ENCODE measurements at regions not wholly inside any gene's neighbourhood (a gene's known extent, or its start where the extent isn't known, plus 50 kb on each side); places are given as distances from the start of the nearest gene placed in this dataset.
A peak's percentile ranks its signal among the peaks of the same experiment; 100 is the strongest.

DNA sequence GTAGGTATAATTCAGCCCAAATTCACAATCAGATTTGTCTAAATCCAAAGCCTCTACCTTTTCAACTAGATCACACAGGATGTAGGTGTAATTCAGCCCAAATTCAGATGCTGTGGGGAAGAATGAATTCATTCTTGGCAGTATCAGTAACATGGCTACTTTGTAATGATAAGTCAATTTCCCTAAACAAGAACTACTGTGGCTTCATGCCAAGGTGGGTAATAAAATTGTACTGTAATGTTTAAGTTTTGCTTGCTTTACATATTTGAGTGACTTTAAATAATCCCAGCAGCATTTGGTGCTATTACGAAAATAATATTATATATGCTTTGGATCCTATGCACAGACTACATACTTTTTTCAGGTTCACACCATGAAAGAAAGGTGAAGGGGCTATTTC, 239.1 kb downstream of the HDGFL1 start:
- TF ChIP-seq, protein P1, sequence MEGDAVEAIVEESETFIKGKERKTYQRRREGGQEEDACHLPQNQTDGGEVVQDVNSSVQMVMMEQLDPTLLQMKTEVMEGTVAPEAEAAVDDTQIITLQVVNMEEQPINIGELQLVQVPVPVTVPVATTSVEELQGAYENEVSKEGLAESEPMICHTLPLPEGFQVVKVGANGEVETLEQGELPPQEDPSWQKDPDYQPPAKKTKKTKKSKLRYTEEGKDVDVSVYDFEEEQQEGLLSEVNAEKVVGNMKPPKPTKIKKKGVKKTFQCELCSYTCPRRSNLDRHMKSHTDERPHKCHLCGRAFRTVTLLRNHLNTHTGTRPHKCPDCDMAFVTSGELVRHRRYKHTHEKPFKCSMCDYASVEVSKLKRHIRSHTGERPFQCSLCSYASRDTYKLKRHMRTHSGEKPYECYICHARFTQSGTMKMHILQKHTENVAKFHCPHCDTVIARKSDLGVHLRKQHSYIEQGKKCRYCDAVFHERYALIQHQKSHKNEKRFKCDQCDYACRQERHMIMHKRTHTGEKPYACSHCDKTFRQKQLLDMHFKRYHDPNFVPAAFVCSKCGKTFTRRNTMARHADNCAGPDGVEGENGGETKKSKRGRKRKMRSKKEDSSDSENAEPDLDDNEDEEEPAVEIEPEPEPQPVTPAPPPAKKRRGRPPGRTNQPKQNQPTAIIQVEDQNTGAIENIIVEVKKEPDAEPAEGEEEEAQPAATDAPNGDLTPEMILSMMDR (IDR thresholded peaks at IDR 0.05): no peak
- Mint-ChIP-seq H3K4me3 (ENCODE audit: unreplicated experiment) (no peak overlapping the region), H3K36me3 (ENCODE audit: unreplicated experiment) (no peaks in the 10 kb centered on the region), H3K27me3 (ENCODE audit: unreplicated experiment) (no peaks in the 10 kb centered on the region), H3K9me3 (ENCODE audit: unreplicated experiment) (no peaks in the 10 kb centered on the region), H3K4me1 (ENCODE audit: unreplicated experiment) (peaks cover 11% of the 10 kb centered on the region), H3K27ac (ENCODE audit: unreplicated experiment) (no peak overlapping the region)
- no peak for DNase-seq (ENCODE audit: extremely low spot score, unreplicated experiment)

GRCh38 chr6:22809370-22809769, 240.0 kb downstream of the HDGFL1 start:
- no peak overlapping the region for H3K4me3 Mint-ChIP-seq (ENCODE audit: unreplicated experiment)
- no peak for DNase-seq (ENCODE audit: extremely low spot score, unreplicated experiment)
- no peak overlapping the region for H3K27ac Mint-ChIP-seq (ENCODE audit: unreplicated experiment)
- peaks cover 11% of the 10 kb centered on the region for H3K4me1 Mint-ChIP-seq (ENCODE audit: unreplicated experiment)
- no peaks in the 10 kb centered on the region for H3K36me3 Mint-ChIP-seq (ENCODE audit: unreplicated experiment)
- TF ChIP-seq, protein P1 (IDR thresholded peaks at IDR 0.05): no peak
- no peaks in the 10 kb centered on the region for H3K9me3 Mint-ChIP-seq (ENCODE audit: unreplicated experiment)
- H3K27me3 Mint-ChIP-seq (ENCODE audit: unreplicated experiment): no peaks in the 10 kb centered on the region

- H3K9me3 Mint-ChIP-seq (ENCODE audit: unreplicated experiment): peaks cover 26% of the 10 kb centered on the region
- no peak overlapping the region for H3K27ac Mint-ChIP-seq (ENCODE audit: unreplicated experiment)
- H3K27me3 Mint-ChIP-seq (ENCODE audit: unreplicated experiment): no peaks in the 10 kb centered on the region
- TF ChIP-seq, protein P1 (IDR thresholded peaks at IDR 0.05): no peak
- no peak overlapping the region for H3K4me3 Mint-ChIP-seq (ENCODE audit: unreplicated experiment)
- H3K4me1 Mint-ChIP-seq (ENCODE audit: unreplicated experiment): peaks cover 31% of the 10 kb centered on the region
- peaks cover 12% of the 10 kb centered on the region for H3K36me3 Mint-ChIP-seq (ENCODE audit: unreplicated experiment)
- DNase-seq (ENCODE audit: extremely low spot score, unreplicated experiment): no peak
These were observed 249.8 kb downstream of the HDGFL1 start for GRCh38 chr6:22819209-22819608.

DNA sequence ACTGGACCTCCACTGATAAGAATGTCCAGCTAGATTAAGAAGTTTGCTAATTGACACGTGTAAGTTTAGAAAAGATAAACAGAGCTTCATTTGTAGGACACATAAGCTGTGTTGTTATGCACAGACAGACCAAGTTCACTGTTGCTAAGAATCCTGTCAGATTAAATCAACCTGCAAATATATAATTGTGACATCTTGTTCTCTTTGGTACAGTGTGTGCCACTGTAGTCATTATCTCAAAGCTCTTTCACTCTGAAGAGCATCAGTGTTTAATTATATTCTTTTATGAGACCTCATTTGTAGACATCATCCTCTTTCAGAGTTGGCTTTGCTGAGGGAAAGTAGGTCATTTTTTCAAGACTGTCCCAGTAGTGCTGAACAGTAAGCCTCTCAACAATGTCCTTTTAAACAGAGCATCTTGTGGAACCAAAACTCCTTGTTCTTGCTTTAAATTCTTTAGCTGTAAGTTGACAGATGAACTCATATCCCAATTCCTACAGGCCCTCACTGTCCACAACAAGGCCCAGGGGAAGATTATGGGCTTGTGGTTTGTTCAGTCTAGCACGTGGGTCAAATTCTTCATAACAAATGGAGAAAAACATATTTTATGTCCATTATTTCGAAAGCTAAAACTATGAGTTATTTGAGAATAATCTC, 252.4 kb downstream of the HDGFL1 start:
- Mint-ChIP-seq H3K4me3 (ENCODE audit: unreplicated experiment) (no peak overlapping the region), H3K36me3 (ENCODE audit: unreplicated experiment) (peaks cover 2% of the 10 kb centered on the region), H3K27me3 (ENCODE audit: unreplicated experiment) (no peaks in the 10 kb centered on the region), H3K9me3 (ENCODE audit: unreplicated experiment) (peaks cover 14% of the 10 kb centered on the region), H3K27ac (ENCODE audit: unreplicated experiment) (peak overlapping the region; percentile 71), H3K4me1 (ENCODE audit: unreplicated experiment) (peaks cover 47% of the 10 kb centered on the region)
- DNase-seq (ENCODE audit: extremely low spot score, unreplicated experiment): no peak
- TF ChIP-seq, protein P1 (IDR thresholded peaks at IDR 0.05): no peak

DNA sequence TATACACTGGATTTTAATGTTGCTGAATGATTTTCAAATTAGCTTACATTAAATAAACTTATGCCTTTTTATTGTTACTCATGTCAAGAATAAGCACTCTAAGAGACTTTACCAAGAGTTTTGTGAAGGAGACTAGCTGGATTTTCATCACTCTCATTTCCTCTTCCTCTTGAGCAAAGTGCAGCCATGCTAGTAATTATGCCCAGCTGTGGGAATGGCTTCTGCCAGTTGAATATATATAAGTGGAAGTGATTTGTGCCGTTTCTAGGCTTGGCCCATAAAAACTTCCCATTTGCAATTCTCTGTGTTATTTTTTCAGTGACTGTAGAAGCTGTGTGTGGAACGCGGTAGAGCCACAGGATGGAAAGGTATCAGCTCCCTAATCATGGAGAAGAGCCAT, 255.8 kb downstream of the HDGFL1 start:
- Mint-ChIP-seq H3K4me3 (ENCODE audit: unreplicated experiment) (no peak overlapping the region), H3K9me3 (ENCODE audit: unreplicated experiment) (no peaks in the 10 kb centered on the region), H3K4me1 (ENCODE audit: unreplicated experiment) (peaks cover 75% of the 10 kb centered on the region), H3K27ac (ENCODE audit: unreplicated experiment) (peak overlapping the region; percentile 14), H3K36me3 (ENCODE audit: unreplicated experiment) (no peaks in the 10 kb centered on the region), H3K27me3 (ENCODE audit: unreplicated experiment) (no peaks in the 10 kb centered on the region)
- TF ChIP-seq, protein P1 (IDR thresholded peaks at IDR 0.05): no peak
- DNase-seq (ENCODE audit: extremely low spot score, unreplicated experiment): no peak

All from osteocyte (in vitro differentiated cells).